K562 (cell line): ENCODE measurements at regions not wholly inside any gene's neighbourhood (a gene's known extent, or its start where the extent isn't known, plus 50 kb on each side); places are given as distances from the start of the nearest gene placed in this dataset.

Experiments
- ATAC-seq: fragments of 200-7000 bp; cut with Tn5 transposase; 3 replicates; pipeline ENCODE4 v1.9.1; 2020; ENCODE audit warnings: moderate library complexity
- BruUV-seq: library from RNA; stranded (reverse); fragments of 400-500 nt; replicated peaks from 2 replicates; lab custom pipeline; 2021; lab: Mats Ljungman, UMichigan
- CTCF ChIA-PET: fragments of 300-600 bp; formaldehyde crosslinking; extraction: SDS; loops from one replicate; lab custom pipeline; 2021; ENCODE audit warnings: low intra/inter-chr PET ratio; lab: Yijun Ruan, JAX
- POLR2A ChIA-PET: fragments of 300-600, 350-650 bp; sonication (Branson Sonifier 250); formaldehyde crosslinking; extraction: SDS; loops from one replicate; lab custom pipeline; 2021; ENCODE audit warnings: antibody characterized with exemption, inconsistent platforms; lab: Yijun Ruan, JAX
- DNase-seq, 4 experiments: peaks; one replicate each; pipeline versions ENCODE4 v3.0.0 to v3.0.0-alpha.2; 2011 to 2018; ENCODE audit warnings: low spot score in 3 of 4, mixed read lengths in 3 of 4; ENCODE audit errors: extremely low read depth in 1 of 4
- FAIRE-seq: peaks from 2 replicates; lab custom pipeline; 2011; peaks lifted over from hg19 to GRCh38; lab: Jason Lieb, UNC
- H2AFZ ChIP-seq: 2 replicates; pipeline ENCODE4 v1.6.0; 2011; ENCODE audit warnings: low read depth, low read length, control low read depth, inconsistent platforms
- H3K27ac ChIP-seq: fragments of 200-600 bp; 3 replicates; pipeline ENCODE4 v1.8.0; 2011; ENCODE audit warnings: low read depth, mild to moderate bottlenecking, control low read depth, inconsistent platforms, low read length, moderate library complexity, mixed read lengths; ENCODE audit errors: extremely low read depth
- H3K27me3 ChIP-seq, 2 experiments: fragments of 300-600 bp in 1 of 2; 2 replicates in 1 of 2; 3 replicates in 1 of 2; pipeline versions ENCODE4 v1.6.0 to v1.8.0; 2011; ENCODE audit warnings: inconsistent platforms in 2 of 2, low read length in 2 of 2, mild to moderate bottlenecking in 1 of 2, mixed read lengths in 1 of 2, moderate library complexity in 1 of 2; ENCODE audit not compliant: control insufficient read depth in 2 of 2, insufficient read depth in 2 of 2
- H3K36me3 ChIP-seq: fragments of 300-600 bp; 3 replicates; pipeline ENCODE4 v1.8.0; 2011; ENCODE audit warnings: mild to moderate bottlenecking, low read length, inconsistent platforms; ENCODE audit not compliant: control insufficient read depth, insufficient read depth
- H3K4me1 ChIP-seq, 2 experiments: fragments of 200-600 bp in 1 of 2; replicated peaks in 1 of 2; 2 replicates in 1 of 2; 3 replicates in 1 of 2; pipeline versions ENCODE4 v1.5.1 to v1.8.0; 2011; ENCODE audit warnings: inconsistent platforms in 2 of 2, low read length in 2 of 2, mild to moderate bottlenecking in 1 of 2, mixed read lengths in 1 of 2, moderate library complexity in 1 of 2; ENCODE audit not compliant: control insufficient read depth in 2 of 2, insufficient read depth in 2 of 2
- H3K4me2 ChIP-seq: 2 replicates; pipeline ENCODE4 v1.6.1; 2011; ENCODE audit warnings: low read length, control low read depth, inconsistent platforms, mixed read lengths; ENCODE audit not compliant: insufficient read depth
- H3K4me3 ChIP-seq: fragments of 200-600 bp; sonication (generic), shearing (Covaris generic); 2 replicates; pipeline ENCODE4 v1.5.1; 2016; ENCODE audit warnings: control low read depth, inconsistent platforms
- H3K79me2 ChIP-seq: fragments of 200-600 bp; 3 replicates; pipeline ENCODE4 v1.8.0; 2011; ENCODE audit warnings: low read length, inconsistent platforms; ENCODE audit not compliant: control insufficient read depth, insufficient read depth
- H3K9ac ChIP-seq, 2 experiments: 2 replicates each; pipeline versions ENCODE4 v1.6.0 to v1.6.1; 2011; ENCODE audit warnings: low read depth in 2 of 2, low read length in 2 of 2, control low read depth in 1 of 2, inconsistent platforms in 1 of 2, mild to moderate bottlenecking in 1 of 2, mixed read lengths in 1 of 2; ENCODE audit not compliant: insufficient read depth in 1 of 2
- H3K9me1 ChIP-seq: one replicate; pipeline ENCODE4 v1.6.0; 2011; ENCODE audit warnings: inconsistent platforms, mild to moderate bottlenecking, low read length, moderate library complexity; ENCODE audit not compliant: control insufficient read depth, insufficient read depth
- H3K9me3 ChIP-seq: replicated peaks from 2 replicates; pipeline ENCODE4 v1.5.1; 2011; ENCODE audit warnings: low read depth, low read length, inconsistent platforms; ENCODE audit not compliant: control insufficient read depth, insufficient read depth
- H4K20me1 ChIP-seq: replicated peaks from 2 replicates; pipeline ENCODE4 v1.6.1; 2011; ENCODE audit warnings: low read length, inconsistent platforms, mixed read lengths; ENCODE audit not compliant: control insufficient read depth, insufficient read depth
- ARID1B ChIP-seq: fragments of 450-650 bp; IDR thresholded peaks from 2 replicates; pipeline ENCODE4 v1.6.1; 2016; ENCODE audit warnings: antibody characterized with exemption, mild to moderate bottlenecking, inconsistent platforms
- CEBPG ChIP-seq, 3 experiments: fragments of 200-800 bp in 1 of 3; sonication (Bioruptor generic) in 1 of 3; sonication (generic) in 1 of 3; formaldehyde crosslinking in 1 of 3; IDR thresholded peaks in 2 of 3; conservative IDR thresholded peaks in 1 of 3; 2 replicates each; pipeline versions ENCODE4 v1.6.1 to v1.8.0; 2016 to 2022; ENCODE audit warnings: missing compliant biosample characterization in 2 of 3, missing genetic modification characterization in 2 of 3, mild to moderate bottlenecking in 1 of 3, missing genetic modification reagents in 1 of 3
- ESRRB ChIP-seq: fragments of 250-450 bp; sonication (Bioruptor Pico); IDR thresholded peaks from 2 replicates; pipeline ENCODE4 v1.5.0; 2020; ENCODE audit warnings: mild to moderate bottlenecking, moderate library complexity, borderline replicate concordance
- GATAD2A ChIP-seq: fragments of 450-650 bp; IDR thresholded peaks from 2 replicates; pipeline ENCODE4 v1.6.1; 2017
- KAT2B ChIP-seq: IDR thresholded peaks from one replicate; pipeline ENCODE4 v1.6.1; 2012; ENCODE audit warnings: low read depth, mild to moderate bottlenecking, control low read depth, inconsistent platforms, low read length, moderate library complexity
- KLF13 ChIP-seq: fragments of 450-650 bp; IDR thresholded peaks from 2 replicates; pipeline ENCODE4 v1.6.1; 2016; ENCODE audit warnings: missing genetic modification characterization, low read depth, mild to moderate bottlenecking, missing compliant biosample characterization, moderate library complexity, borderline replicate concordance
- MYNN ChIP-seq, 2 experiments: sonication (generic); formaldehyde crosslinking in 1 of 2; IDR thresholded peaks; 2 replicates each; pipeline versions ENCODE4 v1.5.0 to v1.6.1; 2016 to 2020; ENCODE audit warnings: antibody characterized with exemption in 1 of 2, missing genetic modification reagents in 1 of 2
- NCOA2 ChIP-seq, 2 experiments: fragments of 450-650 bp; IDR thresholded peaks; 2 replicates each; pipeline ENCODE4 v1.6.1; 2018; ENCODE audit warnings: mild to moderate bottlenecking in 2 of 2, moderate library complexity in 1 of 2; ENCODE audit not compliant: partially characterized antibody in 2 of 2
- NRF1 ChIP-seq, 2 experiments: fragments of 450-650 bp; IDR thresholded peaks in 1 of 2; conservative IDR thresholded peaks in 1 of 2; 2 replicates each; pipeline ENCODE4 v1.6.1; 2014; ENCODE audit warnings: mild to moderate bottlenecking in 2 of 2
- PML ChIP-seq: IDR thresholded peaks from 2 replicates; pipeline ENCODE4 v1.6.1; 2012; ENCODE audit warnings: low read length, inconsistent platforms
- TAF15 ChIP-seq: fragments of 200-400 bp; formaldehyde crosslinking; IDR thresholded peaks from 2 replicates; pipeline ENCODE4 v1.6.1; 2017; ENCODE audit warnings: mild to moderate bottlenecking, low read depth, low read length, moderate library complexity
- THAP7 ChIP-seq: fragments of 250-450 bp; sonication (Bioruptor Pico); IDR thresholded peaks from 2 replicates; pipeline ENCODE4 v1.5.0; 2021
- THRB ChIP-seq: fragments of 450-650 bp; formaldehyde crosslinking; conservative IDR thresholded peaks from 2 replicates; pipeline ENCODE4 v1.4.0; 2022; ENCODE audit warnings: mild to moderate bottlenecking, missing genetic modification characterization
- U2AF2 ChIP-seq: fragments of 200-400 bp; formaldehyde crosslinking; optimal IDR thresholded peaks from 2 replicates; pipeline ENCODE3; 2017; ENCODE audit warnings: low read depth, mild to moderate bottlenecking, low read length
- ZNF239 ChIP-seq: fragments of 250-450 bp; sonication (Bioruptor Pico); IDR thresholded peaks from 2 replicates; pipeline ENCODE4 v1.4.0; 2020; ENCODE audit warnings: mild to moderate bottlenecking
- ZNF280B ChIP-seq: fragments of 250-450 bp; sonication (Bioruptor Pico); IDR thresholded peaks from 2 replicates; pipeline ENCODE4 v1.5.1; 2021; ENCODE audit warnings: mild to moderate bottlenecking
- ZNF3 ChIP-seq: fragments of 250-450 bp; sonication (Bioruptor Pico); IDR thresholded peaks from 2 replicates; pipeline ENCODE4 v1.5.0; 2021; ENCODE audit warnings: mild to moderate bottlenecking, moderate library complexity
- ZNF584 ChIP-seq: fragments of 200-800 bp; sonication (Bioruptor generic); IDR thresholded peaks from 2 replicates; pipeline ENCODE4 v1.6.1; 2016; ENCODE audit warnings: low read depth, mild to moderate bottlenecking, missing genetic modification characterization, missing compliant biosample characterization
- ZNF644 ChIP-seq: fragments of 200-800 bp; sonication (Bioruptor generic); IDR thresholded peaks from 2 replicates; pipeline ENCODE4 v1.6.1; 2016; ENCODE audit warnings: low read depth, missing genetic modification characterization, missing compliant biosample characterization
- WGBS: fragments of 100-300 bp; shearing (Covaris generic); methylation state at CpG from one replicate; pipeline ENCODE4 v1.1.6; 2016; ENCODE audit warnings: low coverage, mixed read lengths; ENCODE audit not compliant: insufficient coverage; ENCODE audit errors: missing lambda C conversion rate; 5-methylcytosine and 5-hydroxymethylcytosine counted together
- in situ Hi-C: fragments of 300-500 bp; cut with MboI; formaldehyde crosslinking; loops from 4 replicates; pipeline ENCODE4 v1.15.0; 2018; ENCODE audit warnings: inconsistent platforms, mixed read lengths
- intact Hi-C: fragments of 100-400 bp; cut with micrococcal nuclease; formaldehyde crosslinking; loops from 2 replicates; pipeline ENCODE4 v1.14.2; 2022

- TF ChIP-seq NRF1 (conservative IDR thresholded peaks at IDR 0.05 in 1 of 2, IDR thresholded peaks at IDR 0.05 in 1 of 2) (no peak), TAF15 (no peak), ZNF239 (no peak)
Observed at GRCh38 chr4:115918149-115918548, 804.7 kb upstream of the NDST4 start (continued).

GRCh38 chr4:115906428-115906827 is 793.0 kb upstream of the NDST4 start:
- FAIRE-seq = no peak
- no peak for ATAC-seq
- Histone ChIP-seq H3K9me3 (no peaks in the 10 kb centered on the region; the same call in 1 of the 2 replicates), H4K20me1 (no peaks in the 10 kb centered on the region), H3K9ac (no peak overlapping the region), H3K27me3 (no peaks in the 10 kb centered on the region), H3K4me3 (no peak overlapping the region), H3K9me1 (no peaks in the 10 kb centered on the region), H3K27ac (no peak overlapping the region), H3K79me2 (no peaks in the 10 kb centered on the region), H3K36me3 (no peaks in the 10 kb centered on the region), H3K4me2 (no peak overlapping the region), H3K4me1 (no peaks in the 10 kb centered on the region), H2AFZ (no peak overlapping the region)
- BruUV-seq = no TSS peak
- CTCF ChIA-PET = no interaction called here
- POLR2A ChIA-PET = no interaction called here
- DNase-seq = no peak
- 0% methylated on average over 2 of the region's 2 CpGs for WGBS
- intact Hi-C loops = no loop called here
- in situ Hi-C loops = no loop called here
- TF ChIP-seq ARID1B (no peak), ZNF584 (CRISPR knock-in tag) (no peak), KLF13 (tag) (no peak), PML (no peak), CEBPG (CRISPR knock-in tag; IDR thresholded peaks at IDR 0.05) (no peak), CEBPG (tag; conservative IDR thresholded peaks at IDR 0.05 in 1 of 2, IDR thresholded peaks at IDR 0.05 in 1 of 2) (no peak), ZNF280B (CRISPR knock-in tag) (no peak), NCOA2 (IDR thresholded peaks at IDR 0.05; ENCODE audit: partially characterized antibody in 2 of 2) (no peak), U2AF2 (no peak), ZNF3 (CRISPR knock-in tag) (no peak), MYNN (IDR thresholded peaks at IDR 0.05) (no peak), MYNN (CRISPR knock-in tag; IDR thresholded peaks at IDR 0.05) (no peak), THRB (no peak), ZNF644 (no peak), GATAD2A (no peak), KAT2B (no peak), ESRRB (CRISPR knock-in tag) (no peak), THAP7 (no peak)
